H1 (cell line): ENCODE measurements at regions not wholly inside any gene's neighbourhood (a gene's known extent, or its start where the extent isn't known, plus 50 kb on each side); places are given as distances from the start of the nearest gene placed in this dataset.

ENCODE experiments used
- CTCF ChIA-PET: fragments of 300-600 bp; sonication (Branson Sonifier 250); formaldehyde crosslinking; loops from one replicate; lab custom pipeline; 2021; ENCODE audit not compliant: partially characterized antibody; lab: Charles Lee
- POLR2A ChIA-PET: fragments of 300-600 bp; sonication (Branson Sonifier 250); formaldehyde crosslinking; loops from one replicate; lab custom pipeline; 2021; ENCODE audit warnings: inconsistent platforms; ENCODE audit not compliant: partially characterized antibody; lab: Charles Lee
- DNase-seq, 2 experiments: peaks; one replicate each; pipeline versions ENCODE4 v3.0.0 to v3.0.0-alpha.2; 2010 to 2022; ENCODE audit warnings: low spot score in 2 of 2, low read depth in 1 of 2, mixed read lengths in 1 of 2
- FAIRE-seq: peaks from 2 replicates; lab custom pipeline; 2011; peaks lifted over from hg19 to GRCh38; lab: Jason Lieb, UNC
- H2AFZ ChIP-seq: 2 replicates; pipeline ENCODE4 v1.8.1; 2012; ENCODE audit warnings: low read length, inconsistent platforms
- H2AK5ac ChIP-seq: 2 replicates; pipeline ENCODE4 v1.6.1; 2013; ENCODE audit warnings: low read depth, low read length
- H2BK120ac ChIP-seq: replicated peaks from 2 replicates; pipeline ENCODE3; 2013; ENCODE audit warnings: low read depth, low read length, inconsistent platforms
- H2BK12ac ChIP-seq: 2 replicates; pipeline ENCODE4 v1.6.1; 2013; ENCODE audit warnings: low read depth, low read length
- H2BK15ac ChIP-seq: 2 replicates; pipeline ENCODE4 v1.6.1; 2013; ENCODE audit warnings: low read length
- H2BK20ac ChIP-seq: 2 replicates; pipeline ENCODE4 v1.6.1; 2013; ENCODE audit warnings: low read length
- H2BK5ac ChIP-seq: 2 replicates; pipeline ENCODE4 v1.6.1; 2013; ENCODE audit warnings: low read depth, low read length
- H3K14ac ChIP-seq: 2 replicates; pipeline ENCODE4 v1.6.1; 2013; ENCODE audit warnings: inconsistent platforms; ENCODE audit not compliant: insufficient read length
- H3K18ac ChIP-seq: 2 replicates; pipeline ENCODE4 v1.6.1; 2013; ENCODE audit warnings: low read length; ENCODE audit errors: extremely low read depth
- H3K23ac ChIP-seq: 2 replicates; pipeline ENCODE4 v1.6.1; 2013; ENCODE audit warnings: inconsistent platforms; ENCODE audit not compliant: insufficient read length
- H3K23me2 ChIP-seq: 2 replicates; pipeline ENCODE4 v1.6.1; 2013; ENCODE audit warnings: low read depth, low read length
- H3K27ac ChIP-seq: 2 replicates; pipeline ENCODE4 v1.6.1; 2011; ENCODE audit warnings: low read depth, low read length, inconsistent platforms
- H3K27me3 ChIP-seq, 4 experiments: replicated peaks in 1 of 4; 1 replicate in 1 of 4; 2 replicates in 3 of 4; pipeline versions ENCODE4 v1.6.1 to v1.8.1; 2011 to 2013; ENCODE audit warnings: low read length in 3 of 4, mild to moderate bottlenecking in 3 of 4, inconsistent platforms in 2 of 4, mixed read lengths in 2 of 4, moderate library complexity in 1 of 4; ENCODE audit not compliant: control insufficient read depth in 3 of 4, insufficient read depth in 3 of 4; ENCODE audit errors: extremely low read depth in 1 of 4
- H3K36me3 ChIP-seq, 4 experiments: 2 replicates each; pipeline versions ENCODE4 v1.6.1 to v1.8.1; 2011 to 2013; ENCODE audit warnings: mild to moderate bottlenecking in 4 of 4, low read length in 3 of 4, moderate library complexity in 2 of 4, control low read depth in 1 of 4, inconsistent platforms in 1 of 4; ENCODE audit not compliant: insufficient read depth in 4 of 4, control insufficient read depth in 2 of 4
- H3K4ac ChIP-seq: replicated peaks from 2 replicates; pipeline ENCODE3; 2013; ENCODE audit warnings: low read length, low read depth, mixed read lengths, inconsistent platforms; ENCODE audit not compliant: insufficient read length
- H3K4me1 ChIP-seq, 4 experiments: replicated peaks in 1 of 4; 1 replicate in 1 of 4; 2 replicates in 3 of 4; pipeline versions ENCODE4 v1.6.1 to v1.8.1; 2011 to 2013; ENCODE audit warnings: low read length in 3 of 4, inconsistent platforms in 2 of 4, mixed read lengths in 1 of 4; ENCODE audit not compliant: insufficient read depth in 4 of 4, control insufficient read depth in 3 of 4
- H3K4me2 ChIP-seq, 2 experiments: 2 replicates each; pipeline versions ENCODE4 v1.6.1 to v1.8.1; 2011 to 2013; ENCODE audit warnings: low read depth in 2 of 2, low read length in 2 of 2, control low read depth in 1 of 2, inconsistent platforms in 1 of 2, mild to moderate bottlenecking in 1 of 2; ENCODE audit not compliant: insufficient read depth in 1 of 2
- H3K4me3 ChIP-seq, 4 experiments: fragments of 200-600, 300-600 bp in 1 of 4; sonication (generic), shearing (Covaris generic), sonication (Bioruptor Twin) in 1 of 4; 2 replicates each; pipeline versions ENCODE4 v1.5.1 to v1.8.1; 2011 to 2016; ENCODE audit warnings: low read length in 4 of 4, low read depth in 3 of 4, control low read depth in 2 of 4, inconsistent platforms in 2 of 4, mild to moderate bottlenecking in 2 of 4, mixed read lengths in 1 of 4, moderate library complexity in 1 of 4; ENCODE audit not compliant: insufficient read depth in 2 of 4; ENCODE audit errors: extremely low read depth in 1 of 4
- H3K56ac ChIP-seq: replicated peaks from 2 replicates; pipeline ENCODE3; 2013; ENCODE audit warnings: low read depth, mild to moderate bottlenecking, mixed read lengths, low read length, inconsistent platforms; ENCODE audit not compliant: insufficient read length
- H3K79me1 ChIP-seq: 2 replicates; pipeline ENCODE4 v1.6.1; 2013; ENCODE audit warnings: low read depth, low read length, control low read depth
- H3K79me2 ChIP-seq, 2 experiments: 2 replicates each; pipeline versions ENCODE4 v1.6.1 to v1.8.1; 2012 to 2013; ENCODE audit warnings: low read length in 2 of 2, mild to moderate bottlenecking in 2 of 2, inconsistent platforms in 1 of 2; ENCODE audit not compliant: insufficient read depth in 2 of 2, control insufficient read depth in 1 of 2
- H3K9ac ChIP-seq, 4 experiments: replicated peaks in 1 of 4; 1 replicate in 1 of 4; 2 replicates in 3 of 4; pipeline versions ENCODE4 v1.6.1 to v1.8.1; 2011 to 2013; ENCODE audit warnings: low read depth in 3 of 4, low read length in 3 of 4, control low read depth in 2 of 4, mild to moderate bottlenecking in 2 of 4, moderate library complexity in 2 of 4, inconsistent platforms in 1 of 4; ENCODE audit errors: extremely low read depth in 1 of 4
- H3K9me3 ChIP-seq, 2 experiments: 2 replicates each; pipeline versions ENCODE4 v1.6.1 to v1.8.1; 2012 to 2013; ENCODE audit warnings: mild to moderate bottlenecking in 2 of 2, moderate library complexity in 2 of 2, control low read depth in 1 of 2, inconsistent platforms in 1 of 2, low read depth in 1 of 2, low read length in 1 of 2, mixed read lengths in 1 of 2; ENCODE audit not compliant: insufficient read depth in 2 of 2
- H4K20me1 ChIP-seq, 2 experiments: replicated peaks in 1 of 2; 2 replicates each; pipeline versions ENCODE3 to v1.8.1; 2011 to 2013; ENCODE audit warnings: inconsistent platforms in 2 of 2, low read length in 2 of 2, mild to moderate bottlenecking in 1 of 2; ENCODE audit not compliant: insufficient read depth in 2 of 2, control insufficient read depth in 1 of 2
- H4K5ac ChIP-seq: 2 replicates; pipeline ENCODE4 v1.6.1; 2013; ENCODE audit warnings: low read length, low read depth, mixed read lengths, inconsistent platforms; ENCODE audit not compliant: insufficient read length
- H4K8ac ChIP-seq: 2 replicates; pipeline ENCODE4 v1.8.0; 2013; ENCODE audit warnings: mild to moderate bottlenecking, moderate library complexity, low read length, inconsistent platforms; ENCODE audit not compliant: insufficient read depth; ENCODE audit errors: extremely low read depth
- H4K91ac ChIP-seq: replicated peaks from 2 replicates; pipeline ENCODE3; 2013; ENCODE audit warnings: low read length, mixed read lengths, inconsistent platforms; ENCODE audit not compliant: insufficient read length
- BACH1 ChIP-seq: IDR thresholded peaks from 2 replicates; pipeline ENCODE4 v1.6.1; 2012; ENCODE audit warnings: low read length, improper control_type of control experiment
- BCL11A ChIP-seq, 2 experiments: IDR thresholded peaks; one replicate each; pipeline ENCODE4 v1.6.1; 2011; ENCODE audit warnings: low read depth in 2 of 2, low read length in 2 of 2, mild to moderate bottlenecking in 2 of 2
- BRCA1 ChIP-seq: IDR thresholded peaks from 2 replicates; pipeline ENCODE4 v1.6.1; 2012; ENCODE audit warnings: low read depth, low read length, improper control_type of control experiment
- CBX8 ChIP-seq: fragments of 300-800, 300-1000 bp; sonication (generic); IDR thresholded peaks from 2 replicates; pipeline ENCODE4 v1.7.1; 2016; ENCODE audit warnings: low read depth, low read length, borderline replicate concordance
- CHD1 ChIP-seq: IDR thresholded peaks from 2 replicates; pipeline ENCODE4 v1.6.1; 2012; ENCODE audit warnings: low read depth, low read length, improper control_type of control experiment
- FOSL1 ChIP-seq: IDR thresholded peaks from 2 replicates; pipeline ENCODE4 v1.6.1; 2011; ENCODE audit warnings: mild to moderate bottlenecking, low read depth, low read length, moderate library complexity; ENCODE audit not compliant: insufficient read depth
- JUND ChIP-seq: IDR thresholded peaks from 2 replicates; pipeline ENCODE4 v1.6.1; 2011; ENCODE audit warnings: mild to moderate bottlenecking, improper control_type of control experiment, low read length
- PHF8 ChIP-seq: fragments of 200-600 bp; sonication (generic); conservative IDR thresholded peaks from 2 replicates; pipeline ENCODE4 v1.7.1; 2012; ENCODE audit warnings: low read depth, mild to moderate bottlenecking, inconsistent platforms, low read length, moderate library complexity
- POLR2A ChIP-seq, 2 experiments: IDR thresholded peaks; 1 replicate in 1 of 2; 2 replicates in 1 of 2; pipeline ENCODE4 v1.6.1; 2011; ENCODE audit warnings: low read depth in 2 of 2, low read length in 2 of 2, mild to moderate bottlenecking in 2 of 2; ENCODE audit errors: control extremely low read depth in 1 of 2
- POLR2AphosphoS5 ChIP-seq: IDR thresholded peaks from 2 replicates; pipeline ENCODE4 v1.6.1; 2011; ENCODE audit warnings: low read depth, low read length
- RFX5 ChIP-seq: IDR thresholded peaks from 2 replicates; pipeline ENCODE4 v1.6.1; 2011; ENCODE audit warnings: low read depth, low read length, improper control_type of control experiment, borderline replicate concordance
- SIRT6 ChIP-seq: IDR thresholded peaks from one replicate; pipeline ENCODE4 v1.7.1; 2012; ENCODE audit warnings: low read length, inconsistent platforms
- SP2 ChIP-seq: IDR thresholded peaks from 2 replicates; pipeline ENCODE4 v1.6.1; 2012; ENCODE audit warnings: mild to moderate bottlenecking, low read length, inconsistent platforms
- TCF12 ChIP-seq: IDR thresholded peaks from 2 replicates; pipeline ENCODE4 v1.6.1; 2011; ENCODE audit warnings: low read depth, mild to moderate bottlenecking, low read length
- WGBS, 2 experiments: shearing (Covaris generic) in 1 of 2; methylation state at CpG; one replicate each; pipeline versions ENCODE4 v1.1.6 to v1.1.7; 2013 to 2015; ENCODE audit warnings: low lambda C conversion rate in 2 of 2, mixed read lengths in 2 of 2, inconsistent platforms in 1 of 2, low coverage in 1 of 2, missing lambda C conversion rate in 1 of 2; ENCODE audit not compliant: insufficient replicate concordance in 2 of 2, insufficient coverage in 1 of 2, insufficient read length in 1 of 2; ENCODE audit errors: extremely low coverage in 1 of 2, missing lambda C conversion rate in 1 of 2; 5-methylcytosine and 5-hydroxymethylcytosine counted together
- TF ChIP-seq, protein P1 (sequence below): IDR thresholded peaks from 2 replicates; pipeline ENCODE4 v1.6.1; 2012; ENCODE audit warnings: inconsistent platforms

DNA sequence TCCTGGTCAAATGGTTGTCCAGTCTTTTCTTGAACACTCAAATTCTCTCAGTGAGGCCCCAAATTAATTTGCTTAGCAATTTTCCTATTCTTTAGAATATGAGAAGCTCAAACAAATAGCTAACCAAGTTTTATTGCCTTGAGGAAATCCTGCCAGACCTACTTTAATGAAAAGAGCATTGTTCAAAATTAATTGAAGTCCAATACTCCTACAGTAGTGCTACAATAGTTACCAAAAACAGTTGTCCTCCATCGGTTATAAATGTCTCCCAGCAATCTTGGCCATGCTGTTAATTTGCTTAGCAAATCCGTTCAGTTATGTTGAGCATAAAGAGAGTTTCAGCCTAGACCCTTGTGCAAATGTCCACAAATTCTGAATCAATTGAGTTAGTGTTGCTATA lies 112.9 kb downstream of the MAB21L3 start:
- Histone ChIP-seq H3K56ac (no peak overlapping the region), H2BK20ac (no peak overlapping the region), H3K27me3 (no peaks in the 10 kb centered on the region), H3K9me3 (no peaks in the 10 kb centered on the region), H4K8ac (no peak overlapping the region), H3K4ac (no peak overlapping the region), H3K79me1 (no peaks in the 10 kb centered on the region), H4K20me1 (no peaks in the 10 kb centered on the region), H3K9ac (no peak overlapping the region), H3K14ac (no peak overlapping the region), H3K23me2 (no peaks in the 10 kb centered on the region), H3K4me2 (no peak overlapping the region), H2BK12ac (no peak overlapping the region), H3K36me3 (no peaks in the 10 kb centered on the region), H3K4me1 (peaks cover 0 to 4% (median 0%) of the 10 kb centered on the region in 4 experiments; a peak in 1 of 7 replicates), H2AFZ (no peak overlapping the region), H4K91ac (no peak overlapping the region), H3K18ac (no peak overlapping the region), H3K4me3 (no peak overlapping the region), H4K5ac (no peak overlapping the region), H2BK15ac (no peak overlapping the region), H3K23ac (no peak overlapping the region), H2BK5ac (no peak overlapping the region), H2BK120ac (no peak overlapping the region), H3K27ac (no peak overlapping the region), H3K79me2 (no peaks in the 10 kb centered on the region), H2AK5ac (no peak overlapping the region)
- POLR2A ChIA-PET = no interaction called here
- WGBS, 2 experiments = 80% methylated on average over 2 of the region's 2 CpGs; no CpG with 5 or more reads in 1 of the 2 experiments
- FAIRE-seq (no peak), DNase-seq (no peak)
- no peak for TF ChIP-seq SP2
- TF ChIP-seq JUND = no peak
- TF ChIP-seq TCF12 = no peak
- no peak for TF ChIP-seq RFX5
- no peak for TF ChIP-seq BACH1
- no peak for TF ChIP-seq CBX8
- TF ChIP-seq BRCA1 = no peak
- TF ChIP-seq SIRT6 = no peak
- no peak for TF ChIP-seq POLR2AphosphoS5
- no peak for TF ChIP-seq BCL11A (IDR thresholded peaks at IDR 0.05; ENCODE audit: low read depth in 2 of 2, low read length in 2 of 2)
- TF ChIP-seq, protein P1, sequence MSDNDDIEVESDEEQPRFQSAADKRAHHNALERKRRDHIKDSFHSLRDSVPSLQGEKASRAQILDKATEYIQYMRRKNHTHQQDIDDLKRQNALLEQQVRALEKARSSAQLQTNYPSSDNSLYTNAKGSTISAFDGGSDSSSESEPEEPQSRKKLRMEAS = no peak
- no peak for TF ChIP-seq CHD1
- no peak for TF ChIP-seq FOSL1
- no peak for TF ChIP-seq PHF8
- TF ChIP-seq POLR2A (IDR thresholded peaks at IDR 0.05; ENCODE audit: control extremely low read depth in 1 of 2, low read depth in 2 of 2, low read length in 2 of 2) = no peak
- CTCF ChIA-PET = interaction anchor here (1.0 to 2.3 kb wide), 2 partner anchors 85 to 101 kb away, joined by 3 to 9 read pairs; no protein-coding TSS in a partner anchor
